Keratinocyte (primary cell): ENCODE measurements at regions not wholly inside any gene's neighbourhood (a gene's known extent, or its start where the extent isn't known, plus 50 kb on each side); places are given as distances from the start of the nearest gene placed in this dataset.

Source experiments
- DNase-seq: peaks from one replicate; pipeline ENCODE4 v3.0.0-alpha.2; 2011; ENCODE audit warnings: low read depth, missing footprints, low spot score
- FAIRE-seq: peaks from 2 replicates; lab custom pipeline; 2011; peaks lifted over from hg19 to GRCh38; lab: Jason Lieb, UNC
- H2AFZ ChIP-seq: 2 replicates; pipeline ENCODE4 v1.6.0; 2012; ENCODE audit warnings: low read length, control low read depth, inconsistent platforms; ENCODE audit not compliant: control insufficient read depth
- H3K27ac ChIP-seq: 2 replicates; pipeline ENCODE4 v1.5.1; 2011; ENCODE audit warnings: low read length; ENCODE audit not compliant: control insufficient read depth, insufficient read depth
- H3K27me3 ChIP-seq: 3 replicates; pipeline ENCODE4 v1.6.0; 2011; ENCODE audit warnings: low read length; ENCODE audit not compliant: control insufficient read depth, insufficient read depth; ENCODE audit errors: extremely low read depth
- H3K36me3 ChIP-seq, 2 experiments: 2 replicates in 1 of 2; 3 replicates in 1 of 2; pipeline ENCODE4 v1.5.1; 2011; ENCODE audit warnings: low read length in 2 of 2, mild to moderate bottlenecking in 1 of 2; ENCODE audit not compliant: control insufficient read depth in 2 of 2, insufficient read depth in 2 of 2; ENCODE audit errors: extremely low read depth in 1 of 2
- H3K4me1 ChIP-seq: 3 replicates; pipeline ENCODE4 v1.5.1; 2011; ENCODE audit warnings: low read length; ENCODE audit not compliant: control insufficient read depth, insufficient read depth; ENCODE audit errors: extremely low read depth
- H3K4me2 ChIP-seq: 3 replicates; pipeline ENCODE4 v1.6.0; 2011; ENCODE audit warnings: low read depth, low read length; ENCODE audit not compliant: control insufficient read depth, insufficient read depth; ENCODE audit errors: extremely low read depth
- H3K4me3 ChIP-seq, 3 experiments: fragments of 200-600 bp in 1 of 3; sonication (generic) in 1 of 3; 2 replicates in 2 of 3; 3 replicates in 1 of 3; pipeline ENCODE4 v1.5.1; 2011 to 2016; ENCODE audit warnings: low read length in 3 of 3, mild to moderate bottlenecking in 3 of 3, control low read depth in 2 of 3, inconsistent platforms in 1 of 3, low read depth in 1 of 3, mixed read lengths in 1 of 3, mixed run types in 1 of 3, moderate library complexity in 1 of 3; ENCODE audit not compliant: control insufficient read depth in 2 of 3, insufficient read depth in 2 of 3; ENCODE audit errors: extremely low read depth in 1 of 3
- H3K79me2 ChIP-seq: 2 replicates; pipeline ENCODE4 v1.6.0; 2012; ENCODE audit warnings: low read length; ENCODE audit not compliant: control insufficient read depth, insufficient read depth
- H3K9ac ChIP-seq: 3 replicates; pipeline ENCODE4 v1.6.0; 2011; ENCODE audit warnings: low read length; ENCODE audit not compliant: control insufficient read depth, insufficient read depth; ENCODE audit errors: extremely low read depth
- H3K9me1 ChIP-seq: 3 replicates; pipeline ENCODE4 v1.6.0; 2011; ENCODE audit warnings: low read length; ENCODE audit not compliant: control insufficient read depth, insufficient read depth; ENCODE audit errors: extremely low read depth
- H3K9me3 ChIP-seq: 2 replicates; pipeline ENCODE4 v1.5.1; 2012; ENCODE audit warnings: low read depth, low read length; ENCODE audit not compliant: control insufficient read depth
- H4K20me1 ChIP-seq: 3 replicates; pipeline ENCODE4 v1.6.0; 2011; ENCODE audit warnings: low read length; ENCODE audit not compliant: control insufficient read depth, insufficient read depth; ENCODE audit errors: extremely low read depth
- CTCF ChIP-seq, 3 experiments: IDR thresholded peaks in 1 of 3; conservative IDR thresholded peaks in 1 of 3; optimal IDR thresholded peaks in 1 of 3; 2 replicates in 2 of 3; 3 replicates in 1 of 3; pipeline versions ENCODE3 to v1.5.1; 2011; ENCODE audit warnings: low read length in 3 of 3, mild to moderate bottlenecking in 3 of 3, moderate library complexity in 2 of 3, control low read depth in 1 of 3, inconsistent platforms in 1 of 3; ENCODE audit not compliant: insufficient read depth in 2 of 3; ENCODE audit errors: extremely low read depth in 1 of 3
- EZH2 ChIP-seq: IDR thresholded peaks from one replicate; pipeline ENCODE4 v1.6.1; 2012; ENCODE audit warnings: inconsistent platforms, mild to moderate bottlenecking, low read length, moderate library complexity
- dilution Hi-C: fragments of 300-500 bp; cut with MboI; formaldehyde crosslinking; loops from one replicate; pipeline ENCODE4 v1.7.0; 2020; ENCODE audit warnings: low sequenced_read_pairs; ENCODE audit not compliant: extremely low pct_ligation_motif_present

- Histone ChIP-seq H3K4me1 (no peaks in the 10 kb centered on the region), H2AFZ (no peak overlapping the region), H3K9me3 (no peaks in the 10 kb centered on the region), H3K79me2 (no peaks in the 10 kb centered on the region), H3K9ac (no peak overlapping the region), H3K27me3 (no peaks in the 10 kb centered on the region), H4K20me1 (no peaks in the 10 kb centered on the region), H3K4me3 (no peak overlapping the region), H3K27ac (no peak overlapping the region), H3K9me1 (no peaks in the 10 kb centered on the region), H3K4me2 (no peak overlapping the region), H3K36me3 (no peaks in the 10 kb centered on the region)
- FAIRE-seq (no peak), DNase-seq (no peak)
- dilution Hi-C loops, result no loop called here
- TF ChIP-seq EZH2 (no peak), CTCF (optimal IDR thresholded peaks at IDR 0.05 in 1 of 3, IDR thresholded peaks at IDR 0.05 in 1 of 3, conservative IDR thresholded peaks at IDR 0.05 in 1 of 3; ENCODE audit: extremely low read depth in 1 of 3, insufficient read depth in 2 of 3, low read length in 3 of 3) (no peak)
Measured at GRCh38 chrX:79300856-79301255, 66.3 kb downstream of the ITM2A start.

- Histone ChIP-seq H3K4me1 (no peaks in the 10 kb centered on the region), H3K27ac (no peak overlapping the region), H3K9me1 (no peaks in the 10 kb centered on the region), H2AFZ (no peak overlapping the region), H3K9me3 (no peaks in the 10 kb centered on the region), H3K9ac (no peak overlapping the region), H3K79me2 (no peaks in the 10 kb centered on the region), H4K20me1 (no peaks in the 10 kb centered on the region), H3K4me3 (no peak overlapping the region), H3K27me3 (no peaks in the 10 kb centered on the region), H3K4me2 (no peak overlapping the region), H3K36me3 (no peaks in the 10 kb centered on the region)
- dilution Hi-C loops, result no loop called here
- DNase-seq (no peak), FAIRE-seq (no peak)
- TF ChIP-seq EZH2, result no peak
- no peak for TF ChIP-seq CTCF (optimal IDR thresholded peaks at IDR 0.05 in 1 of 3, IDR thresholded peaks at IDR 0.05 in 1 of 3, conservative IDR thresholded peaks at IDR 0.05 in 1 of 3; ENCODE audit: extremely low read depth in 1 of 3, insufficient read depth in 2 of 3, low read length in 3 of 3)
Measured at GRCh38 chrX:79290596-79290995, 76.5 kb downstream of the ITM2A start.
